DND-41 (cell line): ENCODE measurements at regions not wholly inside any gene's neighbourhood (a gene's known extent, or its start where the extent isn't known, plus 50 kb on each side); places are given as distances from the start of the nearest gene placed in this dataset.

Experiments
- ATAC-seq: fragments of 200-7000 bp; cut with Tn5 transposase; 3 replicates; pipeline ENCODE4 v1.9.1; 2021; ENCODE audit warnings: low read depth; ENCODE audit not compliant: insufficient read depth
- DNase-seq: peaks from one replicate; pipeline ENCODE4 v3.0.0-alpha.2; 2020
- H2AFZ ChIP-seq: 2 replicates; pipeline ENCODE4 v1.6.0; 2012; ENCODE audit warnings: low read depth, low read length
- H3K27ac ChIP-seq: 2 replicates; pipeline ENCODE4 v1.5.1; 2012; ENCODE audit warnings: low read length, inconsistent platforms
- H3K27me3 ChIP-seq: fragments of 200-600 bp; sonication (generic); 2 replicates; pipeline ENCODE4 v1.6.0; 2012; ENCODE audit warnings: low read length, mild to moderate bottlenecking, inconsistent platforms; ENCODE audit not compliant: insufficient read depth, poor library complexity
- H3K36me3 ChIP-seq: 2 replicates; pipeline ENCODE4 v1.5.1; 2012; ENCODE audit warnings: low read length, inconsistent platforms; ENCODE audit not compliant: insufficient read depth
- H3K4me1 ChIP-seq: 2 replicates; pipeline ENCODE4 v1.5.1; 2012; ENCODE audit warnings: mild to moderate bottlenecking, low read length; ENCODE audit not compliant: insufficient read depth
- H3K4me2 ChIP-seq: 2 replicates; pipeline ENCODE4 v1.6.0; 2012; ENCODE audit warnings: mild to moderate bottlenecking, moderate library complexity, low read length, inconsistent platforms; ENCODE audit not compliant: insufficient read depth
- H3K4me3 ChIP-seq, 2 experiments: fragments of 200-600 bp in 1 of 2; shearing (Covaris generic) in 1 of 2; 2 replicates each; pipeline ENCODE4 v1.5.1; 2012 to 2016; ENCODE audit warnings: inconsistent platforms in 2 of 2, low read length in 2 of 2, mild to moderate bottlenecking in 2 of 2, low read depth in 1 of 2, moderate library complexity in 1 of 2
- H3K79me2 ChIP-seq: 2 replicates; pipeline ENCODE4 v1.6.0; 2012; ENCODE audit warnings: low read length, inconsistent platforms; ENCODE audit not compliant: insufficient read depth
- H3K9ac ChIP-seq: 2 replicates; pipeline ENCODE4 v1.6.0; 2012; ENCODE audit warnings: low read depth, mild to moderate bottlenecking, inconsistent platforms, low read length, moderate library complexity
- H3K9me3 ChIP-seq: 2 replicates; pipeline ENCODE4 v1.5.1; 2012; ENCODE audit warnings: low read length, moderate library complexity, mild to moderate bottlenecking, inconsistent platforms; ENCODE audit not compliant: insufficient read depth, severe bottlenecking
- H4K20me1 ChIP-seq: 2 replicates; pipeline ENCODE4 v1.6.0; 2012; ENCODE audit warnings: low read length; ENCODE audit not compliant: insufficient read depth
- EZH2 ChIP-seq: IDR thresholded peaks from 3 replicates; pipeline ENCODE4 v1.6.1; 2012; ENCODE audit warnings: borderline replicate concordance, low read depth, mild to moderate bottlenecking, moderate library complexity, low read length, inconsistent platforms; ENCODE audit not compliant: severe bottlenecking
- TF ChIP-seq, protein P1 (sequence below): IDR thresholded peaks from 2 replicates; pipeline ENCODE4 v1.5.1; 2012; ENCODE audit warnings: borderline replicate concordance, low read length, moderate library complexity, mild to moderate bottlenecking; ENCODE audit not compliant: poor library complexity, severe bottlenecking; ENCODE audit errors: extremely low read depth

DNA sequence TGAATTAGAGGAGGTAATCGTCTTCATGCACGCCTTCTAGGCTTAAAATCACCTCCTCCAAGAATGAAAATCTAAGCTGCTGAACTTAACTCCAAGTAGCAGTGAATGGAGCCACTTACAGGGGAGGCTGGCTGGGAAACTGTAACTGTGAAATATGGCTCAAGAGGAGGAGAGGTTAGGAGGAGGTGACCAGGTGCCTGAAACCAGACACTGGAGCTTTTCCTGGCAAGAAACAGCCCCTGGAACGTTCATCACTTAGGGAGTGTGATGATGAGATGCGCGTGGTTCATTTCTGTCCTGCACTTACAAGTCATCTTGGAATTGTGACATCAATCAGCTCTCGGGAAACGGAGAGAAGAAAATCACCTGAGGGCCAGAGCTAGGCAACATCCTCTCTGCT is 62.3 kb upstream of the TMEM132C start:
- H3K27ac ChIP-seq = no peak overlapping the region
- H4K20me1 ChIP-seq = no peaks in the 10 kb centered on the region
- H3K4me2 ChIP-seq = no peak overlapping the region
- no peak overlapping the region for H3K4me3 ChIP-seq
- ATAC-seq (no peak), DNase-seq (no peak)
- H2AFZ ChIP-seq = no peak overlapping the region
- no peaks in the 10 kb centered on the region for H3K27me3 ChIP-seq
- H3K9ac ChIP-seq = no peak overlapping the region
- H3K36me3 ChIP-seq = no peaks in the 10 kb centered on the region
- no peaks in the 10 kb centered on the region for H3K4me1 ChIP-seq
- TF ChIP-seq, protein P1, sequence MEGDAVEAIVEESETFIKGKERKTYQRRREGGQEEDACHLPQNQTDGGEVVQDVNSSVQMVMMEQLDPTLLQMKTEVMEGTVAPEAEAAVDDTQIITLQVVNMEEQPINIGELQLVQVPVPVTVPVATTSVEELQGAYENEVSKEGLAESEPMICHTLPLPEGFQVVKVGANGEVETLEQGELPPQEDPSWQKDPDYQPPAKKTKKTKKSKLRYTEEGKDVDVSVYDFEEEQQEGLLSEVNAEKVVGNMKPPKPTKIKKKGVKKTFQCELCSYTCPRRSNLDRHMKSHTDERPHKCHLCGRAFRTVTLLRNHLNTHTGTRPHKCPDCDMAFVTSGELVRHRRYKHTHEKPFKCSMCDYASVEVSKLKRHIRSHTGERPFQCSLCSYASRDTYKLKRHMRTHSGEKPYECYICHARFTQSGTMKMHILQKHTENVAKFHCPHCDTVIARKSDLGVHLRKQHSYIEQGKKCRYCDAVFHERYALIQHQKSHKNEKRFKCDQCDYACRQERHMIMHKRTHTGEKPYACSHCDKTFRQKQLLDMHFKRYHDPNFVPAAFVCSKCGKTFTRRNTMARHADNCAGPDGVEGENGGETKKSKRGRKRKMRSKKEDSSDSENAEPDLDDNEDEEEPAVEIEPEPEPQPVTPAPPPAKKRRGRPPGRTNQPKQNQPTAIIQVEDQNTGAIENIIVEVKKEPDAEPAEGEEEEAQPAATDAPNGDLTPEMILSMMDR = no peak
- TF ChIP-seq EZH2 = no peak
- peaks cover 9% of the 10 kb centered on the region for H3K9me3 ChIP-seq
- no peaks in the 10 kb centered on the region for H3K79me2 ChIP-seq

DNA sequence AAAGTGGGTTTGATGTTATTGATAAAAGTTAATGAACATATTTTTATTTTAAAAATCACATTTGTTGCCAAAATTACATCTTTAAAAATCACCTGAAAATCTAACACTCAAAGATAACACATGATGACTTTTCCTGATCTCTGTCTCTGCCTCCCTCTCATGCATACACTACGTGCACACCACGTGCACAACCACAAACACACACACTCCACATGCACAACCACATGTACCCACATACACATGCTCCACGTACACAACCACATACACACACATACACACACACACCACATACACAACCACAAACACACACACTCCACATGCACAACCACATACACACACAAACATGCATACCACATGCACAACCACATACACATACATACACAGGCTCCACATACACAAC is 61.8 kb upstream of the TMEM132C start:
- DNase-seq (no peak), ATAC-seq (no peak)
- Histone ChIP-seq H3K4me2 (no peak overlapping the region), H3K27me3 (no peaks in the 10 kb centered on the region), H3K27ac (no peak overlapping the region), H3K4me3 (no peak overlapping the region), H4K20me1 (no peaks in the 10 kb centered on the region), H3K9me3 (peaks cover 9% of the 10 kb centered on the region), H2AFZ (no peak overlapping the region), H3K79me2 (no peaks in the 10 kb centered on the region), H3K4me1 (no peaks in the 10 kb centered on the region), H3K36me3 (no peaks in the 10 kb centered on the region), H3K9ac (no peak overlapping the region)
- no peak for TF ChIP-seq EZH2
- TF ChIP-seq, protein P1 = no peak

GRCh38 chr12:128205758-128206157 is 61.2 kb upstream of the TMEM132C start:
- Histone ChIP-seq H3K9me3 (peaks cover 9% of the 10 kb centered on the region), H3K4me2 (no peak overlapping the region), H4K20me1 (no peaks in the 10 kb centered on the region), H3K27me3 (no peaks in the 10 kb centered on the region), H3K36me3 (no peaks in the 10 kb centered on the region), H3K4me1 (no peaks in the 10 kb centered on the region), H3K79me2 (no peaks in the 10 kb centered on the region), H3K9ac (no peak overlapping the region), H2AFZ (no peak overlapping the region), H3K4me3 (no peak overlapping the region), H3K27ac (no peak overlapping the region)
- TF ChIP-seq EZH2 = no peak
- ATAC-seq (no peak), DNase-seq (no peak)
